ENCODE measurements at regions not wholly inside any gene's neighbourhood (a gene's known extent, or its start where the extent isn't known, plus 50 kb on each side); places are given as distances from the start of the nearest gene placed in this dataset.

GRCh38 chr12:58217130-58217529 lies 275.8 kb downstream of the ATP23 start:
- Histone ChIP-seq H3K9me3 (replicated peaks in 1 of 2; ENCODE audit: control insufficient read depth in 1 of 2, insufficient read depth in 1 of 2, low read length in 2 of 2) (peaks cover 0 to 8% of the 10 kb centered on the region in 2 donors), H3K4me1 (ENCODE audit: control insufficient read depth in 1 of 2, insufficient read depth in 2 of 2, low read length in 2 of 2) (no peaks in the 10 kb centered on the region), H3K79me2 (ENCODE audit: insufficient read depth, low read length) (no peaks in the 10 kb centered on the region), H4K20me1 (ENCODE audit: insufficient read depth, low read length) (no peaks in the 10 kb centered on the region), H3K4me2 (replicated peaks; ENCODE audit: extremely low read depth, low read length, poor library complexity, severe bottlenecking) (no peak overlapping the region), H3K9ac (ENCODE audit: insufficient read depth, low read length, poor library complexity, severe bottlenecking) (no peak overlapping the region), H3K36me3 (replicated peaks in 1 of 2; ENCODE audit: control insufficient read depth in 1 of 2, insufficient read depth in 2 of 2, low read length in 2 of 2) (no peaks in the 10 kb centered on the region), H3K27me3 (ENCODE audit: control insufficient read depth in 2 of 2, insufficient read depth in 2 of 2, low read length in 2 of 2) (no peaks in the 10 kb centered on the region), H3K27ac (ENCODE audit: low read depth in 1 of 2, low read length in 2 of 2) (no peak overlapping the region), H2AFZ (ENCODE audit: insufficient read depth, low read depth, low read length, poor library complexity, severe bottlenecking) (no peak overlapping the region), H3K4me3 (replicated peaks in 1 of 3; ENCODE audit: low read depth in 2 of 3, low read length in 3 of 3) (no peak overlapping the region)
- Mint-ChIP-seq H3K9me3 (peaks cover 1 to 14% (median 3%) of the 10 kb centered on the region in 7 donors), H3K36me3 (no peaks in the 10 kb centered on the region), H3K4me3 (no peak overlapping the region), H3K4me1 (no peaks in the 10 kb centered on the region), H3K27me3 (ENCODE audit: low read depth in 3 of 3) (no peaks in the 10 kb centered on the region), H3K27ac (no peak overlapping the region)
- no CpG with 5 or more reads among the region's 1 CpG for WGBS (ENCODE audit: insufficient coverage)
- no peak for TF ChIP-seq CTCF (IDR thresholded peaks at IDR 0.05)
- no peak for DNase-seq
- intact Hi-C loops (cut with micrococcal nuclease) = no loop called here

- Mint-ChIP-seq H3K4me3 (no peak overlapping the region), H3K36me3 (no peaks in the 10 kb centered on the region), H3K4me1 (no peaks in the 10 kb centered on the region), H3K27ac (no peak overlapping the region), H3K9me3 (peaks cover 2 to 7% (median 4%) of the 10 kb centered on the region in 7 donors), H3K27me3 (ENCODE audit: low read depth in 3 of 3) (peaks cover 0 to 2% (median 0%) of the 10 kb centered on the region in 3 donors)
- Histone ChIP-seq H4K20me1 (ENCODE audit: insufficient read depth, low read length) (no peaks in the 10 kb centered on the region), H3K79me2 (ENCODE audit: insufficient read depth, low read length) (no peaks in the 10 kb centered on the region), H3K9me3 (replicated peaks in 1 of 2; ENCODE audit: control insufficient read depth in 1 of 2, insufficient read depth in 1 of 2, low read length in 2 of 2) (no peaks in the 10 kb centered on the region), H3K27me3 (ENCODE audit: control insufficient read depth in 2 of 2, insufficient read depth in 2 of 2, low read length in 2 of 2) (no peaks in the 10 kb centered on the region), H2AFZ (ENCODE audit: insufficient read depth, low read depth, low read length, poor library complexity, severe bottlenecking) (no peak overlapping the region), H3K4me1 (ENCODE audit: control insufficient read depth in 1 of 2, insufficient read depth in 2 of 2, low read length in 2 of 2) (no peaks in the 10 kb centered on the region), H3K4me3 (replicated peaks in 1 of 3; ENCODE audit: low read depth in 2 of 3, low read length in 3 of 3) (no peak overlapping the region), H3K27ac (ENCODE audit: low read depth in 1 of 2, low read length in 2 of 2) (no peak overlapping the region), H3K36me3 (replicated peaks in 1 of 2; ENCODE audit: control insufficient read depth in 1 of 2, insufficient read depth in 2 of 2, low read length in 2 of 2) (no peaks in the 10 kb centered on the region), H3K4me2 (replicated peaks; ENCODE audit: extremely low read depth, low read length, poor library complexity, severe bottlenecking) (no peak overlapping the region), H3K9ac (ENCODE audit: insufficient read depth, low read length, poor library complexity, severe bottlenecking) (no peak overlapping the region)
- DNase-seq = no peak
- intact Hi-C loops (cut with micrococcal nuclease) = no loop called here
- TF ChIP-seq CTCF (IDR thresholded peaks at IDR 0.05) = no peak
- 92% methylated on average over 1 of the region's 3 CpGs for WGBS (ENCODE audit: insufficient coverage)
Measured at GRCh38 chr12:58224536-58225105, 283.3 kb downstream of the ATP23 start.

All from CD14-positive monocyte (primary cell).